ENCODE measurements at regions not wholly inside any gene's neighbourhood (a gene's known extent, or its start where the extent isn't known, plus 50 kb on each side); places are given as distances from the start of the nearest gene placed in this dataset.
A peak's percentile ranks its signal among the peaks of the same experiment; 100 is the strongest.

DNA sequence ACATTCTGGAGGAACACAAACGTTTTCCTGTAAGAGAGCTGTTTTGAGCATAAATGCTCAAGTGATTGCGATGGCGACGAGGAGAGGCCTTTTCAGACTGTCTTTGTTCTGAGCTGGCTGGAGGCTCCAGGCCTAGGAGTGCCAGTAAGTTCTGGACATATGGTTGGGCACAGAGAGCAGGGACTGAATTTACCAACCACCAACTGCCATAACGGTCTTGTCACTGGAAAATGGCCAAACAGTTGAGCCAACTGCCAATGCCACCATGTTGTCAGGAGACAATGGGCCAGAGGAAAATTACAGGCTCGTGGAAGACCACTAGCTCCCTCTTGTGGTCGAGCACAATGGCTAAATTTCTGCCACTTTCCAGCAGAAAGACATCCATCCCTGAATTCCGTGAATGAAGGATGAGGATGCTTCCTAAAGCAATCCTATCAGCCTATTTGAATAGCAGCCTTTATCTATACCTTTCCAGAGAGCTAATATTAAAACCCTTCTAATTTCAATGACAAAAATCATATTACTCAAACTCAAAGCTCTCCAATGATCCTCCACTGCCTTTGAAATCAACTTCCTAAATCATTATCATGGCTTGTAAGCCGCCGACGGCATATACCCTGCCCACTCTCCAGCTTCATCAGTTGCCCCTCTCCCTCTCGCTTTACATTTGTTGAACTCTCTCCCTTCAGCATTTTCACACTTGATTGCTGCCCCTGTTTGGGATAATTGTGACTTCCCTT lies 66.9 kb upstream of the GLIS3 start:
- Mint-ChIP-seq H3K9me3 (peaks cover 4% of the 10 kb centered on the region), H3K27ac (no peak overlapping the region), H3K27me3 (ENCODE audit: low read depth) (no peaks in the 10 kb centered on the region), H3K4me3 (no peak overlapping the region), H3K4me1 (no peaks in the 10 kb centered on the region; the same call in none of the 2 replicates), H3K36me3 (0 out of 2 replicates have a peak, but pooled peaks cover 3% of the 10 kb centered on the region)
- DNase-seq (ENCODE audit: low spot score): peak; percentile 54
- ChIA-PET POLR2A (no interaction called here), CTCF (interaction anchor here (0.6 to 3.1 kb wide), 13 partner anchors 9 to 556 kb away, joined by 3 to 31 read pairs (median 4); no protein-coding TSS in a partner anchor)
- ATAC-seq: peak; percentile 72
- TF ChIP-seq, protein P1, sequence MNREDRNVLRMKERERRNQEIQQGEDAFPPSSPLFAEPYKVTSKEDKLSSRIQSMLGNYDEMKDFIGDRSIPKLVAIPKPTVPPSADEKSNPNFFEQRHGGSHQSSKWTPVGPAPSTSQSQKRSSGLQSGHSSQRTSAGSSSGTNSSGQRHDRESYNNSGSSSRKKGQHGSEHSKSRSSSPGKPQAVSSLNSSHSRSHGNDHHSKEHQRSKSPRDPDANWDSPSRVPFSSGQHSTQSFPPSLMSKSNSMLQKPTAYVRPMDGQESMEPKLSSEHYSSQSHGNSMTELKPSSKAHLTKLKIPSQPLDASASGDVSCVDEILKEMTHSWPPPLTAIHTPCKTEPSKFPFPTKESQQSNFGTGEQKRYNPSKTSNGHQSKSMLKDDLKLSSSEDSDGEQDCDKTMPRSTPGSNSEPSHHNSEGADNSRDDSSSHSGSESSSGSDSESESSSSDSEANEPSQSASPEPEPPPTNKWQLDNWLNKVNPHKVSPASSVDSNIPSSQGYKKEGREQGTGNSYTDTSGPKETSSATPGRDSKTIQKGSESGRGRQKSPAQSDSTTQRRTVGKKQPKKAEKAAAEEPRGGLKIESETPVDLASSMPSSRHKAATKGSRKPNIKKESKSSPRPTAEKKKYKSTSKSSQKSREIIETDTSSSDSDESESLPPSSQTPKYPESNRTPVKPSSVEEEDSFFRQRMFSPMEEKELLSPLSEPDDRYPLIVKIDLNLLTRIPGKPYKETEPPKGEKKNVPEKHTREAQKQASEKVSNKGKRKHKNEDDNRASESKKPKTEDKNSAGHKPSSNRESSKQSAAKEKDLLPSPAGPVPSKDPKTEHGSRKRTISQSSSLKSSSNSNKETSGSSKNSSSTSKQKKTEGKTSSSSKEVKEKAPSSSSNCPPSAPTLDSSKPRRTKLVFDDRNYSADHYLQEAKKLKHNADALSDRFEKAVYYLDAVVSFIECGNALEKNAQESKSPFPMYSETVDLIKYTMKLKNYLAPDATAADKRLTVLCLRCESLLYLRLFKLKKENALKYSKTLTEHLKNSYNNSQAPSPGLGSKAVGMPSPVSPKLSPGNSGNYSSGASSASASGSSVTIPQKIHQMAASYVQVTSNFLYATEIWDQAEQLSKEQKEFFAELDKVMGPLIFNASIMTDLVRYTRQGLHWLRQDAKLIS (CRISPR knock-in tag; IDR thresholded peaks at IDR 0.05; ENCODE audit: borderline replicate concordance): no peak
- TF ChIP-seq MAX (CRISPR knock-in tag; IDR thresholded peaks at IDR 0.05): 0 out of 2 replicates have a peak, but pooled peaks have one; percentile 27
- no peak for TF ChIP-seq RELA (CRISPR knock-in tag; IDR thresholded peaks at IDR 0.05; ENCODE audit: borderline replicate concordance)
- TF ChIP-seq, protein P2, sequence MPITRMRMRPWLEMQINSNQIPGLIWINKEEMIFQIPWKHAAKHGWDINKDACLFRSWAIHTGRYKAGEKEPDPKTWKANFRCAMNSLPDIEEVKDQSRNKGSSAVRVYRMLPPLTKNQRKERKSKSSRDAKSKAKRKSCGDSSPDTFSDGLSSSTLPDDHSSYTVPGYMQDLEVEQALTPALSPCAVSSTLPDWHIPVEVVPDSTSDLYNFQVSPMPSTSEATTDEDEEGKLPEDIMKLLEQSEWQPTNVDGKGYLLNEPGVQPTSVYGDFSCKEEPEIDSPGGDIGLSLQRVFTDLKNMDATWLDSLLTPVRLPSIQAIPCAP (CRISPR knock-in tag; IDR thresholded peaks at IDR 0.05): no peak
- no peak for TF ChIP-seq NFYB (CRISPR knock-in tag; conservative IDR thresholded peaks at IDR 0.05; ENCODE audit: low read depth)
- no peak for TF ChIP-seq NFE2L1 (CRISPR knock-in tag; IDR thresholded peaks at IDR 0.05)
- no peak for TF ChIP-seq SMAD3 (CRISPR knock-in tag; IDR thresholded peaks at IDR 0.05; ENCODE audit: borderline replicate concordance)
- no peak for TF ChIP-seq GTF2I (CRISPR knock-in tag; conservative IDR thresholded peaks at IDR 0.05)
- no peak for TF ChIP-seq TEAD1 (CRISPR knock-in tag; IDR thresholded peaks at IDR 0.05)
- TF ChIP-seq STAT6 (CRISPR knock-in tag; conservative IDR thresholded peaks at IDR 0.05; ENCODE audit: low read depth): no peak
- peak; percentile 55 for TF ChIP-seq ZNF423 (CRISPR knock-in tag; IDR thresholded peaks at IDR 0.05)
- no peak for TF ChIP-seq JAZF1 (CRISPR knock-in tag; IDR thresholded peaks at IDR 0.05)
- no peak for TF ChIP-seq HMGA2 (CRISPR knock-in tag; IDR thresholded peaks at IDR 0.05)
- TF ChIP-seq E2F1 (CRISPR knock-in tag; IDR thresholded peaks at IDR 0.05): no peak
- no peak for TF ChIP-seq TEAD4 (CRISPR knock-in tag; IDR thresholded peaks at IDR 0.05)
- no peak for TF ChIP-seq CBFB (CRISPR knock-in tag; IDR thresholded peaks at IDR 0.05; ENCODE audit: low read depth)
- TF ChIP-seq ETV6 (CRISPR knock-in tag; IDR thresholded peaks at IDR 0.05): no peak
- no peak for TF ChIP-seq JUN (CRISPR knock-in tag; IDR thresholded peaks at IDR 0.05)
- TF ChIP-seq GRHL2 (CRISPR knock-in tag; IDR thresholded peaks at IDR 0.05; ENCODE audit: insufficient replicate concordance, severe bottlenecking): no peak
- TF ChIP-seq CREB1 (CRISPR knock-in tag; IDR thresholded peaks at IDR 0.05): no peak
- TF ChIP-seq, protein P3, sequence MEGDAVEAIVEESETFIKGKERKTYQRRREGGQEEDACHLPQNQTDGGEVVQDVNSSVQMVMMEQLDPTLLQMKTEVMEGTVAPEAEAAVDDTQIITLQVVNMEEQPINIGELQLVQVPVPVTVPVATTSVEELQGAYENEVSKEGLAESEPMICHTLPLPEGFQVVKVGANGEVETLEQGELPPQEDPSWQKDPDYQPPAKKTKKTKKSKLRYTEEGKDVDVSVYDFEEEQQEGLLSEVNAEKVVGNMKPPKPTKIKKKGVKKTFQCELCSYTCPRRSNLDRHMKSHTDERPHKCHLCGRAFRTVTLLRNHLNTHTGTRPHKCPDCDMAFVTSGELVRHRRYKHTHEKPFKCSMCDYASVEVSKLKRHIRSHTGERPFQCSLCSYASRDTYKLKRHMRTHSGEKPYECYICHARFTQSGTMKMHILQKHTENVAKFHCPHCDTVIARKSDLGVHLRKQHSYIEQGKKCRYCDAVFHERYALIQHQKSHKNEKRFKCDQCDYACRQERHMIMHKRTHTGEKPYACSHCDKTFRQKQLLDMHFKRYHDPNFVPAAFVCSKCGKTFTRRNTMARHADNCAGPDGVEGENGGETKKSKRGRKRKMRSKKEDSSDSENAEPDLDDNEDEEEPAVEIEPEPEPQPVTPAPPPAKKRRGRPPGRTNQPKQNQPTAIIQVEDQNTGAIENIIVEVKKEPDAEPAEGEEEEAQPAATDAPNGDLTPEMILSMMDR (IDR thresholded peaks at IDR 0.05): peak; percentile 73
- TF ChIP-seq, protein P4, sequence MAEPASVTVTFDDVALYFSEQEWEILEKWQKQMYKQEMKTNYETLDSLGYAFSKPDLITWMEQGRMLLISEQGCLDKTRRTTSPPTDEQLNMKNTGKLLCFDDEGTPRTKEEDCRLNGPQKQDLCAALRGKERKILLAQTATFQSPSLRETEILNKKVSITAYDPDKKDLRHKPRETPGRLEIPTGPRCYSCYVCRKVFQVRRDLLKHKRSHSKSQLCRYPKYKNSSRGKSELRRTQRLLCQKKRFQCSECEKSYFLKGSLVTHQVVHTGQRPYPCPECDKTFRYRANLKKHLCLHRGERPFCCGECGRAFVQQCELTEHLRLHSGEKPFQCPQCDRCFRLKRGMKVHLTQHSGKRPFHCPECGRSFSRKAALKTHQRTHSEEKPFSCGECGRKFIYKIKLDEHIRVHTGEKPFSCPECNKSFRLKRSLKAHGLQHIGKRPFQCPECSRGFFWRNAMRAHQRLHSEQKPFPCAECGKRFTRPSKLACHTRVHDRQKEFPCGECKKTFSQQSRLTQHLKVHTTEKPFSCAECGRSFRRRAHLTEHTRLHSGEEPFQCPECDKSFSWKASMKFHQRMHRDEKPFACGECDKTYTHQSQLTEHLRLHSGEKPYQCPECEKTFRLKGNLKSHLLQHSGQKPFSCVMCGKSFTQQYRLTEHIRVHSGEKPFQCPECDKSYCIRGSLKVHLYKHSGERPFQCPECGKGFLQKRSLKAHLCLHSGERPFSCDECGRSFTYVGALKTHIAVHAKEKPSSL (CRISPR knock-in tag; conservative IDR thresholded peaks at IDR 0.05): 0 out of 2 replicates have a peak, but pooled peaks have one; percentile 55
- no peak for TF ChIP-seq SMAD4 (CRISPR knock-in tag; IDR thresholded peaks at IDR 0.05)
- no peak for TF ChIP-seq MLX (CRISPR knock-in tag; IDR thresholded peaks at IDR 0.05)
- TF ChIP-seq ZNF263 (CRISPR knock-in tag; IDR thresholded peaks at IDR 0.05; ENCODE audit: low read depth): no peak
